Activated CD4-positive, alpha-beta memory T cell treated with anti-CD3 and anti-CD28 coated beads, Interleukin-2, amount 10 ng/mL, durations not matched to agents 7 days and 5 days (primary cell): ENCODE measurements at regions not wholly inside any gene's neighbourhood (a gene's known extent, or its start where the extent isn't known, plus 50 kb on each side); places are given as distances from the start of the nearest gene placed in this dataset.

ENCODE experiments used
- CTCF ChIA-PET: fragments of 350-600 bp; sonication (Branson Sonifier 250); formaldehyde crosslinking; loops from one replicate; lab custom pipeline; 2021; ENCODE audit warnings: antibody characterized with exemption, inconsistent platforms; lab: Charles Lee
- POLR2A ChIA-PET: fragments of 350-600 bp; sonication (Branson Sonifier 250); formaldehyde crosslinking; loops from one replicate; lab custom pipeline; 2021; ENCODE audit warnings: antibody characterized with exemption; lab: Charles Lee
- DNase-seq: peaks from one replicate; pipeline ENCODE4 v3.0.0-alpha.2; 2020
- H3K27ac Mint-ChIP-seq: one replicate; pipeline ENCODE4 v1.8.0; 2021; ENCODE audit warnings: mild to moderate bottlenecking, mixed read lengths
- H3K27me3 Mint-ChIP-seq: one replicate; pipeline ENCODE4 v1.8.0; 2021; ENCODE audit warnings: mixed read lengths
- H3K36me3 Mint-ChIP-seq: one replicate; pipeline ENCODE4 v1.8.0; 2021; ENCODE audit warnings: low read depth, mixed read lengths
- H3K4me1 Mint-ChIP-seq: one replicate; pipeline ENCODE4 v1.8.0; 2021; ENCODE audit warnings: mixed read lengths
- H3K4me3 Mint-ChIP-seq: one replicate; pipeline ENCODE4 v1.8.0; 2021; ENCODE audit warnings: mild to moderate bottlenecking, mixed read lengths
- H3K9me3 Mint-ChIP-seq: one replicate; pipeline ENCODE4 v1.8.0; 2021; ENCODE audit warnings: mixed read lengths

- ChIA-PET POLR2A (no interaction called here), CTCF (no interaction called here)
- no peaks in the 10 kb centered on the region for H3K27me3 Mint-ChIP-seq
- H3K27ac Mint-ChIP-seq = no peak overlapping the region
- H3K36me3 Mint-ChIP-seq = no peaks in the 10 kb centered on the region
- H3K4me1 Mint-ChIP-seq = peaks cover 4% of the 10 kb centered on the region
- H3K4me3 Mint-ChIP-seq = no peak overlapping the region
- no peak for DNase-seq
- H3K9me3 Mint-ChIP-seq = no peaks in the 10 kb centered on the region
Observed at GRCh38 chr2:236939721-236940231, 145.9 kb upstream of the COPS8 start.

GRCh38 chr2:236940497-236940896 is 145.2 kb upstream of the COPS8 start:
- Mint-ChIP-seq H3K27me3 (no peaks in the 10 kb centered on the region), H3K9me3 (no peaks in the 10 kb centered on the region), H3K4me1 (peaks cover 4% of the 10 kb centered on the region), H3K27ac (no peak overlapping the region), H3K36me3 (no peaks in the 10 kb centered on the region), H3K4me3 (no peak overlapping the region)
- no peak for DNase-seq
- POLR2A ChIA-PET = no interaction called here
- CTCF ChIA-PET = no interaction called here

GRCh38 chr2:236940916-236941520 is 144.7 kb upstream of the COPS8 start:
- POLR2A ChIA-PET = no interaction called here
- peaks cover 4% of the 10 kb centered on the region for H3K4me1 Mint-ChIP-seq

GRCh38 chr2:236941551-236941950 is 144.1 kb upstream of the COPS8 start:
- ChIA-PET CTCF (no interaction called here), POLR2A (no interaction called here)
- no peak for DNase-seq
- H3K27me3 Mint-ChIP-seq = no peaks in the 10 kb centered on the region
- H3K36me3 Mint-ChIP-seq = no peaks in the 10 kb centered on the region
- H3K27ac Mint-ChIP-seq = no peak overlapping the region
- H3K4me1 Mint-ChIP-seq = peaks cover 4% of the 10 kb centered on the region
- no peaks in the 10 kb centered on the region for H3K9me3 Mint-ChIP-seq
- no peak overlapping the region for H3K4me3 Mint-ChIP-seq

More at GRCh38 chr2:236940916-236941520, 144.7 kb upstream of the COPS8 start:
- Mint-ChIP-seq H3K9me3 (no peaks in the 10 kb centered on the region), H3K36me3 (no peaks in the 10 kb centered on the region), H3K27me3 (no peaks in the 10 kb centered on the region), H3K27ac (no peak overlapping the region), H3K4me3 (no peak overlapping the region)
- DNase-seq = no peak
- CTCF ChIA-PET = no interaction called here

- Mint-ChIP-seq H3K27me3 (no peaks in the 10 kb centered on the region), H3K36me3 (no peaks in the 10 kb centered on the region)
- CTCF ChIA-PET = no interaction called here
Observed at GRCh38 chr2:236942554-236942953, 143.1 kb upstream of the COPS8 start.

GRCh38 chr2:236943068-236943467 is 142.6 kb upstream of the COPS8 start:
- Mint-ChIP-seq H3K36me3 (no peaks in the 10 kb centered on the region), H3K27me3 (no peaks in the 10 kb centered on the region), H3K4me1 (peaks cover 3% of the 10 kb centered on the region), H3K27ac (no peak overlapping the region), H3K9me3 (no peaks in the 10 kb centered on the region), H3K4me3 (no peak overlapping the region)
- ChIA-PET CTCF (no interaction called here), POLR2A (no interaction called here)
- DNase-seq = no peak

More at GRCh38 chr2:236942554-236942953, 143.1 kb upstream of the COPS8 start:
- H3K9me3 Mint-ChIP-seq = no peaks in the 10 kb centered on the region
- H3K4me1 Mint-ChIP-seq = peaks cover 4% of the 10 kb centered on the region
- POLR2A ChIA-PET = no interaction called here
- DNase-seq = no peak
- no peak overlapping the region for H3K4me3 Mint-ChIP-seq
- no peak overlapping the region for H3K27ac Mint-ChIP-seq

GRCh38 chr2:236943841-236944513 is 141.7 kb upstream of the COPS8 start:
- Mint-ChIP-seq H3K4me3 (no peak overlapping the region), H3K27ac (no peak overlapping the region), H3K27me3 (no peaks in the 10 kb centered on the region), H3K9me3 (no peaks in the 10 kb centered on the region), H3K4me1 (no peaks in the 10 kb centered on the region), H3K36me3 (no peaks in the 10 kb centered on the region)
- POLR2A ChIA-PET = no interaction called here
- CTCF ChIA-PET = no interaction called here
- no peak for DNase-seq

- Mint-ChIP-seq H3K27ac (no peak overlapping the region), H3K9me3 (no peaks in the 10 kb centered on the region), H3K4me3 (no peak overlapping the region), H3K4me1 (no peaks in the 10 kb centered on the region), H3K36me3 (no peaks in the 10 kb centered on the region), H3K27me3 (no peaks in the 10 kb centered on the region)
- ChIA-PET CTCF (no interaction called here), POLR2A (no interaction called here)
- no peak for DNase-seq
Observed at GRCh38 chr2:236944561-236944960, 141.1 kb upstream of the COPS8 start.

- Mint-ChIP-seq H3K4me1 (no peaks in the 10 kb centered on the region), H3K27me3 (no peaks in the 10 kb centered on the region), H3K36me3 (no peaks in the 10 kb centered on the region), H3K9me3 (no peaks in the 10 kb centered on the region), H3K4me3 (no peak overlapping the region), H3K27ac (no peak overlapping the region)
- CTCF ChIA-PET = no interaction called here
- DNase-seq = no peak
- POLR2A ChIA-PET = no interaction called here
Observed at GRCh38 chr2:236945431-236946016, 140.2 kb upstream of the COPS8 start.

- H3K27me3 Mint-ChIP-seq = peaks cover 2% of the 10 kb centered on the region
- H3K4me3 Mint-ChIP-seq = no peak overlapping the region
- CTCF ChIA-PET = no interaction called here
- H3K9me3 Mint-ChIP-seq = peaks cover 3% of the 10 kb centered on the region
- H3K27ac Mint-ChIP-seq = no peak overlapping the region
- DNase-seq = no peak
- POLR2A ChIA-PET = no interaction called here
- no peaks in the 10 kb centered on the region for H3K4me1 Mint-ChIP-seq
- H3K36me3 Mint-ChIP-seq = no peaks in the 10 kb centered on the region
Observed at GRCh38 chr2:236946871-236947270, 138.8 kb upstream of the COPS8 start.

- CTCF ChIA-PET = no interaction called here
- DNase-seq = no peak
- H3K27me3 Mint-ChIP-seq = peaks cover 4% of the 10 kb centered on the region
- H3K36me3 Mint-ChIP-seq = no peaks in the 10 kb centered on the region
- H3K9me3 Mint-ChIP-seq = peaks cover 6% of the 10 kb centered on the region
- POLR2A ChIA-PET = no interaction called here
- H3K4me3 Mint-ChIP-seq = no peak overlapping the region
- H3K27ac Mint-ChIP-seq = no peak overlapping the region
- H3K4me1 Mint-ChIP-seq = no peaks in the 10 kb centered on the region
Observed at GRCh38 chr2:236947294-236947693, 138.4 kb upstream of the COPS8 start.

- no peak overlapping the region for H3K27ac Mint-ChIP-seq
- H3K27me3 Mint-ChIP-seq = peaks cover 4% of the 10 kb centered on the region
- H3K9me3 Mint-ChIP-seq = peaks cover 6% of the 10 kb centered on the region
- ChIA-PET CTCF (no interaction called here), POLR2A (no interaction called here)
- no peaks in the 10 kb centered on the region for H3K36me3 Mint-ChIP-seq
- no peak for DNase-seq
- no peak overlapping the region for H3K4me3 Mint-ChIP-seq
- H3K4me1 Mint-ChIP-seq = no peaks in the 10 kb centered on the region
Observed at GRCh38 chr2:236947896-236948295, 137.8 kb upstream of the COPS8 start.

GRCh38 chr2:236949089-236949905 is 136.4 kb upstream of the COPS8 start:
- Mint-ChIP-seq H3K36me3 (no peaks in the 10 kb centered on the region), H3K4me1 (no peaks in the 10 kb centered on the region), H3K27ac (no peak overlapping the region), H3K9me3 (peaks cover 6% of the 10 kb centered on the region), H3K27me3 (peaks cover 4% of the 10 kb centered on the region), H3K4me3 (no peak overlapping the region)
- DNase-seq = no peak
- ChIA-PET POLR2A (no interaction called here), CTCF (interaction anchor here (1.2 kb wide), 1 partner anchor 13 kb away, joined by 3 read pairs; no protein-coding TSS in a partner anchor)
